Hepatocyte (in vitro differentiated cells): ENCODE measurements at regions not wholly inside any gene's neighbourhood (a gene's known extent, or its start where the extent isn't known, plus 50 kb on each side); places are given as distances from the start of the nearest gene placed in this dataset.

Source experiments
- EZH2 ChIP-seq: fragments of 200-600 bp; sonication (generic); IDR thresholded peaks from 2 replicates; pipeline ENCODE4 v1.6.1; 2016; ENCODE audit warnings: antibody characterized with exemption, mild to moderate bottlenecking, borderline replicate concordance
- TF ChIP-seq, protein P1 (sequence below): fragments of 200-600 bp; sonication (generic); IDR thresholded peaks from 2 replicates; pipeline ENCODE4 v1.5.1; 2016; ENCODE audit warnings: antibody characterized with exemption, mild to moderate bottlenecking; ENCODE audit not compliant: poor library complexity

GRCh38 chr20:60561052-60561451, 602.8 kb downstream of the CDH26 start:
- TF ChIP-seq, protein P1, sequence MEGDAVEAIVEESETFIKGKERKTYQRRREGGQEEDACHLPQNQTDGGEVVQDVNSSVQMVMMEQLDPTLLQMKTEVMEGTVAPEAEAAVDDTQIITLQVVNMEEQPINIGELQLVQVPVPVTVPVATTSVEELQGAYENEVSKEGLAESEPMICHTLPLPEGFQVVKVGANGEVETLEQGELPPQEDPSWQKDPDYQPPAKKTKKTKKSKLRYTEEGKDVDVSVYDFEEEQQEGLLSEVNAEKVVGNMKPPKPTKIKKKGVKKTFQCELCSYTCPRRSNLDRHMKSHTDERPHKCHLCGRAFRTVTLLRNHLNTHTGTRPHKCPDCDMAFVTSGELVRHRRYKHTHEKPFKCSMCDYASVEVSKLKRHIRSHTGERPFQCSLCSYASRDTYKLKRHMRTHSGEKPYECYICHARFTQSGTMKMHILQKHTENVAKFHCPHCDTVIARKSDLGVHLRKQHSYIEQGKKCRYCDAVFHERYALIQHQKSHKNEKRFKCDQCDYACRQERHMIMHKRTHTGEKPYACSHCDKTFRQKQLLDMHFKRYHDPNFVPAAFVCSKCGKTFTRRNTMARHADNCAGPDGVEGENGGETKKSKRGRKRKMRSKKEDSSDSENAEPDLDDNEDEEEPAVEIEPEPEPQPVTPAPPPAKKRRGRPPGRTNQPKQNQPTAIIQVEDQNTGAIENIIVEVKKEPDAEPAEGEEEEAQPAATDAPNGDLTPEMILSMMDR = no peak
- no peak for TF ChIP-seq EZH2
